Transverse colon (tissue), 4 donors: ENCODE measurements at regions not wholly inside any gene's neighbourhood (a gene's known extent, or its start where the extent isn't known, plus 50 kb on each side); places are given as distances from the start of the nearest gene placed in this dataset.
"Not testable (repeated sequence)": the region's sequence is repeated elsewhere in the genome, so short reads cannot be mapped to it uniquely, and the experiment has no call there.

Source experiments
- DNase-seq: peaks from one replicate; pipeline ENCODE4 v3.0.0-alpha.2; 2019
- H3K27ac ChIP-seq, 4 donors: fragments of 200-600 bp; sonication (generic); 2 replicates each; pipeline ENCODE4 v1.5.1; 2016 to 2018; ENCODE audit warnings: inconsistent platforms in 4 of 4
- H3K27me3 ChIP-seq: fragments of 200-600 bp; sonication (generic); 2 replicates; pipeline ENCODE4 v1.5.1; 2017; ENCODE audit warnings: inconsistent platforms
- H3K36me3 ChIP-seq, 4 donors: fragments of 200-600 bp; sonication (generic); 2 replicates each; pipeline ENCODE4 v1.5.1; 2017 to 2019; ENCODE audit warnings: inconsistent platforms in 4 of 4
- H3K4me1 ChIP-seq, 4 donors: fragments of 200-600 bp; sonication (generic); 2 replicates each; pipeline ENCODE4 v1.5.1; 2017 to 2020; ENCODE audit warnings: inconsistent platforms in 4 of 4
- H3K4me3 ChIP-seq, 4 donors: fragments of 200-600 bp; sonication (generic); 1 replicate in 1 of 4; 2 replicates in 3 of 4; pipeline versions ENCODE4 v1.5.1 to v1.6.1; 2017 to 2019; ENCODE audit warnings: inconsistent platforms in 4 of 4
- H3K9me3 ChIP-seq, 2 donors: fragments of 200-600 bp; sonication (generic); 2 replicates each; pipeline ENCODE4 v1.5.1; 2017 to 2019; ENCODE audit warnings: inconsistent platforms in 2 of 2
- CTCF ChIP-seq, 5 experiments: fragments of 200-600 bp in 3 of 5; fragments of 450-650 bp in 2 of 5; sonication (generic) in 3 of 5; IDR thresholded peaks; 1 replicate in 2 of 5; 2 replicates in 3 of 5; pipeline ENCODE4 v1.5.1; 2016 to 2017; ENCODE audit warnings: antibody characterized with exemption in 5 of 5, inconsistent platforms in 3 of 5, mild to moderate bottlenecking in 2 of 5, moderate library complexity in 1 of 5
- EP300 ChIP-seq: sonication (generic); formaldehyde crosslinking; IDR thresholded peaks from one replicate; pipeline ENCODE4 v1.6.1; 2017; ENCODE audit warnings: antibody characterized with exemption, low read depth
- POLR2A ChIP-seq: fragments of 450-650 bp; IDR thresholded peaks from one replicate; pipeline ENCODE4 v1.6.1; 2016; ENCODE audit warnings: antibody characterized with exemption, mild to moderate bottlenecking, moderate library complexity
- POLR2AphosphoS5 ChIP-seq, 3 donors: sonication (generic); formaldehyde crosslinking; IDR thresholded peaks; one replicate each; pipeline ENCODE4 v1.6.1; 2016; ENCODE audit warnings: antibody characterized with exemption in 3 of 3
- WGBS, 2 donors: methylation state at CpG; one replicate each; pipeline ENCODE4 v1.1.5; 2018; ENCODE audit warnings: low coverage in 1 of 2; 5-methylcytosine and 5-hydroxymethylcytosine counted together
- in situ Hi-C, 4 donors: fragments of 200-750 bp; cut with MboI; loops; one replicate each; pipeline versions ENCODE4 v1.15.0 to v1.15.1; 2017; ENCODE audit warnings: low sequenced_read_pairs in 3 of 4, low pct_ligation_motif_present in 1 of 4, low pct_unique_long_range_greater_than_20kb in 1 of 4
- intact Hi-C: fragments of 100-400 bp; cut with DNase I; formaldehyde crosslinking; loops from one replicate; pipeline ENCODE4 v1.15.1; 2023; ENCODE audit warnings: low total_unique reads

DNA sequence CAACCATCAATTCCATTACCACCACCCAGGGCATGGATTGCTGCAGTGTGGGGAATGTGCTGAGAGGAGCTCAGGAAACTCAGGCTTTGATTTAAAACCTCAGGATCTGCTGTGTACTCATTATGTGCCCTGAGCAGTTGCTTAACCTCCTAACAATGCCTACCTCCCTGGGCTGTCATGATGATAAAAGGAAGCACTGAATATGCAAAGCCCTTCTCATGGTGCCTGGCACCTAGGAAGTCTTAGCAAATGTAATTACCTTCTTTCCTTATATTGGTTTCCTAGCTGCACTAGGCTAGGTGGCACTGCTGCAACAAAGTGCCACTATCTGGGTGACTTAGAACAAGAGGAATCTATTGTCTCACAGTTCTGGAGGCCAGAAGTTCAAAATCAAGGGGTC lies 62.2 kb downstream of the KCTD12 start:
- intact Hi-C loops = no loop called here
- H3K4me3 ChIP-seq = no peak overlapping the region
- no peaks in the 10 kb centered on the region for H3K27me3 ChIP-seq
- in situ Hi-C loops = no loop called here
- no peaks in the 10 kb centered on the region for H3K36me3 ChIP-seq
- no peak for TF ChIP-seq POLR2A
- TF ChIP-seq EP300 = no peak
- TF ChIP-seq POLR2AphosphoS5 (IDR thresholded peaks at IDR 0.05) = no peak
- TF ChIP-seq CTCF (IDR thresholded peaks at IDR 0.05) = no peak
- peaks cover 0 to 7% (median 6%) of the 10 kb centered on the region in 4 donors for H3K4me1 ChIP-seq
- no peak overlapping the region for H3K27ac ChIP-seq
- H3K9me3 ChIP-seq = no peaks in the 10 kb centered on the region
- DNase-seq = no peak

- Histone ChIP-seq H3K36me3 (no peaks in the 10 kb centered on the region), H3K27me3 (no peaks in the 10 kb centered on the region), H3K4me1 (no peaks in the 10 kb centered on the region), H3K9me3 (no peaks in the 10 kb centered on the region), H3K27ac (no peak overlapping the region), H3K4me3 (no peak overlapping the region)
- TF ChIP-seq EP300 (no peak), CTCF (IDR thresholded peaks at IDR 0.05) (peak in 4 of 5 experiments; percentile 23 to 39 (median 26)), POLR2A (no peak)
- WGBS, 2 donors = 56 to 67% methylated on average over 2 of the region's 2 CpGs
- no peak for DNase-seq
- in situ Hi-C loops = no loop called here
- intact Hi-C loops = no loop called here
Observed at GRCh38 chr13:76822698-76823267, 63.4 kb downstream of the KCTD12 start.

DNA sequence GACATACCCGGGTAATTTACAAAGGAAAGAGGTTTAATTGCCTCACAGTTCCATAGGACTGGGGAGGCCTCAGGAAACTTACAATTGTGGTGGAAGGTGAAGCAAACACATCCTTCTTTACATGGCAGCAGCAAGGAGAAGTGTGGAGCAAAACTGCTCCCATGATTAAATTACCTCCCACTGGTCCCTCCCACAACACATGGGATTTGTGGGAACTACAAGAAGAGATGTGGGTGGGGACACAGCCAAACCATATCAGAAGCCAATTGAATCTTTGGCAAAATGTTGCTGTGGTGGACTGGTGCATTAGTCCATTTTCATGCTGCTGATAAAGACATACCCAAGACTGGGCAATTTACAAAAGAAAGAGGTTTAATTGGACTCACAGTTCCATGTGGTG lies 65.0 kb downstream of the KCTD12 start:
- WGBS, 2 donors = 58 to 65% methylated on average over 1 of the region's 1 CpG
- in situ Hi-C loops, H3K9me3 ChIP-seq, H3K36me3 ChIP-seq, H3K27ac ChIP-seq, intact Hi-C loops, H3K4me3 ChIP-seq, H3K27me3 ChIP-seq, H3K4me1 ChIP-seq, DNase-seq: not testable (repeated sequence)

GRCh38 chr13:76820759-76821158 lies 65.4 kb downstream of the KCTD12 start:
- Histone ChIP-seq H3K27me3 (no peaks in the 10 kb centered on the region), H3K9me3 (no peaks in the 10 kb centered on the region), H3K36me3 (no peaks in the 10 kb centered on the region), H3K4me1 (no peaks in the 10 kb centered on the region), H3K4me3 (no peak overlapping the region), H3K27ac (no peak overlapping the region)
- intact Hi-C loops = no loop called here
- in situ Hi-C loops = no loop called here
- DNase-seq = no peak
- WGBS, 2 donors = 83 to 87% methylated on average over 4 of the region's 4 CpGs
- no peak for TF ChIP-seq CTCF (IDR thresholded peaks at IDR 0.05)
- TF ChIP-seq POLR2AphosphoS5 (IDR thresholded peaks at IDR 0.05) = no peak
- no peak for TF ChIP-seq EP300
- TF ChIP-seq POLR2A = no peak

DNA sequence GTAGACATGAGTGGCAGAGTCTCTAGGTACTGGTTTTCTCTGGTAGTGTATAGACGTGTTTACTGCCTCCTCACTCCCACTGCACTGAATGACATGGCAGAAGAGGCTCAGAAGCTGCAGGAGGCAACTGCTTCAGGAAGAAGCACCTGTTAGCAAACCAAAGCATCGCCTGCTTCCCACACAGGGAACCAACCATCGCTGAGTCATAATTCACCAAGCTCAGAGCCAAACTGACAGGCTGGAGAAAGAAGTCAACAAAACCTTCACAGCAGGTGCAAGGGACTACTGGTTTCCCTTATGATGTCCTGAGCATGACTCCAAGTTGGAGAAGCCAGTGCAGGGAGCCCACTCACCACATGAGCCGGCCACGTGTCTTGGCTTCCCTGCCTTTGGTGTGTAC lies 69.8 kb downstream of the KCTD12 start:
- H3K27ac ChIP-seq = no peak overlapping the region
- DNase-seq = no peak
- TF ChIP-seq POLR2AphosphoS5 (IDR thresholded peaks at IDR 0.05) (no peak), CTCF (IDR thresholded peaks at IDR 0.05) (no peak), POLR2A (no peak), EP300 (no peak)
- intact Hi-C loops (no loop called here), in situ Hi-C loops (no loop called here)
- H3K27me3 ChIP-seq = no peaks in the 10 kb centered on the region
- peaks cover 0 to 10% (median 0%) of the 10 kb centered on the region in 4 donors for H3K4me1 ChIP-seq
- 70 to 71% methylated on average over 1 to 5 of the region's 5 CpGs for WGBS, 2 donors
- H3K4me3 ChIP-seq = no peak overlapping the region
- H3K9me3 ChIP-seq = no peaks in the 10 kb centered on the region
- H3K36me3 ChIP-seq = no peaks in the 10 kb centered on the region
